SU-DHL-6 (cell line): ENCODE measurements at regions not wholly inside any gene's neighbourhood (a gene's known extent, or its start where the extent isn't known, plus 50 kb on each side); places are given as distances from the start of the nearest gene placed in this dataset.

Source experiments
- H2AFZ ChIP-seq: fragments of 200-600 bp; sonication (generic); 2 replicates; pipeline ENCODE4 v1.6.1; 2014; ENCODE audit warnings: low read depth, mild to moderate bottlenecking, moderate library complexity, mixed read lengths, antibody characterized with exemption, low read length; ENCODE audit not compliant: severe bottlenecking
- H3F3A ChIP-seq: fragments of 200-600 bp; shearing (Covaris generic); 2 replicates; pipeline ENCODE4 v1.6.0; 2016; ENCODE audit warnings: antibody characterized with exemption, mild to moderate bottlenecking; ENCODE audit not compliant: insufficient read depth
- H3K27ac ChIP-seq: fragments of 200-600 bp; sonication (generic); 2 replicates; pipeline ENCODE4 v1.5.1; 2016; ENCODE audit warnings: low read depth, mild to moderate bottlenecking, low read length, moderate library complexity, mixed read lengths
- H3K27me3 ChIP-seq: fragments of 200-600 bp; sonication (generic), shearing (Covaris generic); 2 replicates; pipeline ENCODE4 v1.6.0; 2014; ENCODE audit warnings: mild to moderate bottlenecking, low read length
- H3K36me3 ChIP-seq: fragments of 200-600 bp; sonication (generic); 2 replicates; pipeline ENCODE4 v1.6.1; 2014; ENCODE audit warnings: mild to moderate bottlenecking, low read length, mixed read lengths
- H3K4me2 ChIP-seq: fragments of 300-600, 200-600 bp; shearing (Covaris generic), sonication (generic); 2 replicates; pipeline ENCODE4 v1.6.0; 2014; ENCODE audit warnings: low read length, low read depth, mild to moderate bottlenecking; ENCODE audit not compliant: poor library complexity, severe bottlenecking
- H3K4me3 ChIP-seq: fragments of 200-600 bp; sonication (generic); 2 replicates; pipeline ENCODE4 v1.5.1; 2014; ENCODE audit warnings: antibody characterized with exemption, low read length, mild to moderate bottlenecking, mixed read lengths; ENCODE audit not compliant: insufficient read depth, poor library complexity, severe bottlenecking
- H3K79me2 ChIP-seq: fragments of 200-600 bp; sonication (generic); 2 replicates; pipeline ENCODE4 v1.6.1; 2014; ENCODE audit warnings: mild to moderate bottlenecking, low read length, moderate library complexity; ENCODE audit not compliant: insufficient read depth
- H3K9ac ChIP-seq: fragments of 200-600 bp; sonication (generic); 2 replicates; pipeline ENCODE4 v1.7.0; 2014; ENCODE audit warnings: mild to moderate bottlenecking, low read length
- H3K9me2 ChIP-seq: fragments of 200-600 bp; sonication (generic); replicated peaks from 2 replicates; pipeline ENCODE4 v1.6.1; 2014; ENCODE audit warnings: low read length; ENCODE audit not compliant: insufficient read depth
- H3K9me3 ChIP-seq: fragments of 200-600 bp; sonication (generic); 2 replicates; pipeline ENCODE4 v1.6.1; 2014; ENCODE audit warnings: low read length, mixed read lengths; ENCODE audit not compliant: insufficient read depth
- H4K20me1 ChIP-seq: fragments of 200-600 bp; sonication (generic); 2 replicates; pipeline ENCODE4 v1.6.1; 2014; ENCODE audit warnings: low read depth, mild to moderate bottlenecking, antibody characterized with exemption, low read length, moderate library complexity, mixed read lengths
- CTCF ChIP-seq: fragments of 200-600 bp; sonication (generic); IDR thresholded peaks from one replicate; pipeline ENCODE4 v1.5.1; 2017; ENCODE audit warnings: antibody characterized with exemption, mild to moderate bottlenecking, low read length, moderate library complexity; ENCODE audit not compliant: insufficient read depth, poor library complexity, severe bottlenecking
- EZH2phosphoT487 ChIP-seq: fragments of 200-600 bp; sonication (generic), shearing (Covaris generic); conservative IDR thresholded peaks from 2 replicates; pipeline ENCODE4 v1.6.1; 2018; ENCODE audit warnings: mild to moderate bottlenecking, antibody characterized with exemption, low read length, moderate library complexity, mixed read lengths

- no peak overlapping the region for H3K27ac ChIP-seq
- H3K27me3 ChIP-seq: no peaks in the 10 kb centered on the region
- no peak overlapping the region for H3K4me3 ChIP-seq
- no peak overlapping the region for H2AFZ ChIP-seq
- no peak overlapping the region for H3K4me2 ChIP-seq
- no peaks in the 10 kb centered on the region for H4K20me1 ChIP-seq
- no peaks in the 10 kb centered on the region for H3K79me2 ChIP-seq
- no peak overlapping the region for H3K9ac ChIP-seq
- no peaks in the 10 kb centered on the region for H3K36me3 ChIP-seq
- TF ChIP-seq EZH2phosphoT487 (no peak), CTCF (no peak)
- H3K9me3 ChIP-seq: no peaks in the 10 kb centered on the region
- no peaks in the 10 kb centered on the region for H3K9me2 ChIP-seq
- H3F3A ChIP-seq: no peaks in the 10 kb centered on the region
These were observed 648.5 kb downstream of the CPS1 start for GRCh38 chr2:211204902-211205301.

GRCh38 chr2:211205358-211205757, 649.0 kb downstream of the CPS1 start:
- no peaks in the 10 kb centered on the region for H3K27me3 ChIP-seq
- H3K4me3 ChIP-seq: no peak overlapping the region
- no peaks in the 10 kb centered on the region for H3K36me3 ChIP-seq
- no peak overlapping the region for H3K27ac ChIP-seq
- no peaks in the 10 kb centered on the region for H3K9me2 ChIP-seq
- H3F3A ChIP-seq: no peaks in the 10 kb centered on the region
- no peaks in the 10 kb centered on the region for H3K9me3 ChIP-seq
- no peak overlapping the region for H3K9ac ChIP-seq
- TF ChIP-seq CTCF (no peak), EZH2phosphoT487 (no peak)
- no peaks in the 10 kb centered on the region for H3K79me2 ChIP-seq
- no peaks in the 10 kb centered on the region for H4K20me1 ChIP-seq
- H2AFZ ChIP-seq: no peak overlapping the region
- H3K4me2 ChIP-seq: no peak overlapping the region

GRCh38 chr2:211205836-211206235, 649.4 kb downstream of the CPS1 start:
- no peaks in the 10 kb centered on the region for H3K79me2 ChIP-seq
- TF ChIP-seq CTCF: no peak
- TF ChIP-seq EZH2phosphoT487: no peak
- H3K9ac ChIP-seq: no peak overlapping the region
- no peaks in the 10 kb centered on the region for H4K20me1 ChIP-seq
- no peak overlapping the region for H3K27ac ChIP-seq
- H3K9me3 ChIP-seq: no peaks in the 10 kb centered on the region
- no peak overlapping the region for H2AFZ ChIP-seq
- H3K4me3 ChIP-seq: no peak overlapping the region
- no peaks in the 10 kb centered on the region for H3K27me3 ChIP-seq
- no peaks in the 10 kb centered on the region for H3K9me2 ChIP-seq
- H3K36me3 ChIP-seq: no peaks in the 10 kb centered on the region
- H3K4me2 ChIP-seq: no peak overlapping the region
- no peaks in the 10 kb centered on the region for H3F3A ChIP-seq
